Activated T-helper 2 cell treated with anti-CD3 and anti-CD28 coated beads, Interferon-gamma antibody, Interleukin-2, Interleukin-4, amounts not matched to agents 10 μg/mL and 5 μg/mL and 100 μg/mL, durations not matched to agents 14 hours and 24 hours and 36 hours (primary cell): ENCODE measurements at regions not wholly inside any gene's neighbourhood (a gene's known extent, or its start where the extent isn't known, plus 50 kb on each side); places are given as distances from the start of the nearest gene placed in this dataset.
A peak's percentile ranks its signal among the peaks of the same experiment; 100 is the strongest.

Source experiments
- DNase-seq: peaks from one replicate; pipeline ENCODE4 v3.0.0; 2021; ENCODE audit warnings: low spot score
- H3K27ac Mint-ChIP-seq: one replicate; pipeline ENCODE4 v1.8.0; 2021; ENCODE audit warnings: mixed read lengths
- H3K27me3 Mint-ChIP-seq: one replicate; pipeline ENCODE4 v1.8.0; 2021; ENCODE audit warnings: low read depth, mixed read lengths
- H3K36me3 Mint-ChIP-seq: one replicate; pipeline ENCODE4 v1.8.0; 2021; ENCODE audit warnings: low read depth, mixed read lengths
- H3K4me1 Mint-ChIP-seq: one replicate; pipeline ENCODE4 v1.8.0; 2021; ENCODE audit warnings: low read depth, mixed read lengths
- H3K4me3 Mint-ChIP-seq: one replicate; pipeline ENCODE4 v1.8.0; 2021; ENCODE audit warnings: low read depth, mild to moderate bottlenecking, moderate library complexity, mixed read lengths
- H3K9me3 Mint-ChIP-seq: one replicate; pipeline ENCODE4 v1.8.0; 2021; ENCODE audit warnings: mixed read lengths
- intact Hi-C: fragments of 100-400 bp; cut with micrococcal nuclease; formaldehyde crosslinking; loops from one replicate; pipeline ENCODE4 v1.15.1; 2023

GRCh38 chr16:55948230-55948629 lies 73.1 kb upstream of the CES5A start:
- Mint-ChIP-seq H3K9me3 (no peaks in the 10 kb centered on the region), H3K27me3 (peaks cover 10% of the 10 kb centered on the region), H3K4me3 (no peak overlapping the region), H3K36me3 (no peaks in the 10 kb centered on the region), H3K27ac (no peak overlapping the region), H3K4me1 (no peaks in the 10 kb centered on the region)
- intact Hi-C loops: no loop called here
- no peak for DNase-seq

- Mint-ChIP-seq H3K27ac (no peak overlapping the region), H3K27me3 (peaks cover 10% of the 10 kb centered on the region), H3K9me3 (no peaks in the 10 kb centered on the region), H3K4me3 (no peak overlapping the region), H3K4me1 (no peaks in the 10 kb centered on the region), H3K36me3 (no peaks in the 10 kb centered on the region)
- DNase-seq: no peak
- intact Hi-C loops: no loop called here
Observed at GRCh38 chr16:55947366-55947765, 72.2 kb upstream of the CES5A start.

GRCh38 chr16:55944377-55944802 lies 69.2 kb upstream of the CES5A start:
- intact Hi-C loops: no loop called here
- H3K36me3 Mint-ChIP-seq: no peaks in the 10 kb centered on the region
- no peaks in the 10 kb centered on the region for H3K9me3 Mint-ChIP-seq
- DNase-seq: peak; percentile 12
- no peak overlapping the region for H3K27ac Mint-ChIP-seq
- H3K4me1 Mint-ChIP-seq: no peaks in the 10 kb centered on the region
- H3K4me3 Mint-ChIP-seq: no peak overlapping the region
- peaks cover 15% of the 10 kb centered on the region for H3K27me3 Mint-ChIP-seq

GRCh38 chr16:55943267-55943666 lies 68.1 kb upstream of the CES5A start:
- no peak for DNase-seq
- Mint-ChIP-seq H3K9me3 (no peaks in the 10 kb centered on the region), H3K27me3 (peaks cover 15% of the 10 kb centered on the region), H3K4me3 (no peak overlapping the region), H3K27ac (no peak overlapping the region), H3K36me3 (no peaks in the 10 kb centered on the region), H3K4me1 (no peaks in the 10 kb centered on the region)
- intact Hi-C loops: no loop called here

GRCh38 chr16:55942821-55943220 lies 67.6 kb upstream of the CES5A start:
- intact Hi-C loops: no loop called here
- H3K36me3 Mint-ChIP-seq: no peaks in the 10 kb centered on the region
- no peak overlapping the region for H3K27ac Mint-ChIP-seq
- peaks cover 13% of the 10 kb centered on the region for H3K27me3 Mint-ChIP-seq
- DNase-seq: no peak
- no peaks in the 10 kb centered on the region for H3K4me1 Mint-ChIP-seq
- no peaks in the 10 kb centered on the region for H3K9me3 Mint-ChIP-seq
- no peak overlapping the region for H3K4me3 Mint-ChIP-seq

- Mint-ChIP-seq H3K4me3 (no peak overlapping the region), H3K9me3 (no peaks in the 10 kb centered on the region), H3K36me3 (no peaks in the 10 kb centered on the region), H3K27ac (no peak overlapping the region), H3K27me3 (peaks cover 13% of the 10 kb centered on the region), H3K4me1 (no peaks in the 10 kb centered on the region)
- intact Hi-C loops: no loop called here
- DNase-seq: no peak
Observed at GRCh38 chr16:55941552-55941951, 66.4 kb upstream of the CES5A start.

- Mint-ChIP-seq H3K4me1 (no peaks in the 10 kb centered on the region), H3K27me3 (peaks cover 13% of the 10 kb centered on the region), H3K36me3 (no peaks in the 10 kb centered on the region), H3K27ac (no peak overlapping the region), H3K4me3 (no peak overlapping the region), H3K9me3 (no peaks in the 10 kb centered on the region)
- intact Hi-C loops: no loop called here
- DNase-seq: no peak
Observed at GRCh38 chr16:55938126-55938525, 63.0 kb upstream of the CES5A start.

GRCh38 chr16:55933038-55933437 lies 57.9 kb upstream of the CES5A start:
- H3K4me3 Mint-ChIP-seq: no peak overlapping the region
- no peaks in the 10 kb centered on the region for H3K36me3 Mint-ChIP-seq
- intact Hi-C loops: no loop called here
- no peaks in the 10 kb centered on the region for H3K9me3 Mint-ChIP-seq
- no peak for DNase-seq
- no peaks in the 10 kb centered on the region for H3K27me3 Mint-ChIP-seq
- H3K27ac Mint-ChIP-seq: no peak overlapping the region
- no peaks in the 10 kb centered on the region for H3K4me1 Mint-ChIP-seq

- no peak overlapping the region for H3K4me3 Mint-ChIP-seq
- H3K27me3 Mint-ChIP-seq: peaks cover 6% of the 10 kb centered on the region
- no peak overlapping the region for H3K27ac Mint-ChIP-seq
- H3K9me3 Mint-ChIP-seq: no peaks in the 10 kb centered on the region
- DNase-seq: no peak
- no peaks in the 10 kb centered on the region for H3K36me3 Mint-ChIP-seq
- H3K4me1 Mint-ChIP-seq: no peaks in the 10 kb centered on the region
- intact Hi-C loops: no loop called here
Observed at GRCh38 chr16:55930036-55930435, 54.9 kb upstream of the CES5A start.

GRCh38 chr16:55929181-55929580 lies 54.0 kb upstream of the CES5A start:
- H3K27me3 Mint-ChIP-seq: peaks cover 10% of the 10 kb centered on the region
- intact Hi-C loops: no loop called here
- H3K4me1 Mint-ChIP-seq: no peaks in the 10 kb centered on the region
- H3K27ac Mint-ChIP-seq: no peak overlapping the region
- no peak overlapping the region for H3K4me3 Mint-ChIP-seq
- no peaks in the 10 kb centered on the region for H3K9me3 Mint-ChIP-seq
- DNase-seq: no peak
- no peaks in the 10 kb centered on the region for H3K36me3 Mint-ChIP-seq

GRCh38 chr16:55925242-55925641 lies 50.1 kb upstream of the CES5A start:
- no peaks in the 10 kb centered on the region for H3K4me1 Mint-ChIP-seq
- H3K36me3 Mint-ChIP-seq: no peaks in the 10 kb centered on the region
- no peak overlapping the region for H3K27ac Mint-ChIP-seq
- no peaks in the 10 kb centered on the region for H3K9me3 Mint-ChIP-seq
- DNase-seq: no peak
- H3K4me3 Mint-ChIP-seq: no peak overlapping the region
- intact Hi-C loops: no loop called here
- peaks cover 10% of the 10 kb centered on the region for H3K27me3 Mint-ChIP-seq
